A549 (cell line): ENCODE measurements at regions not wholly inside any gene's neighbourhood (a gene's known extent, or its start where the extent isn't known, plus 50 kb on each side); places are given as distances from the start of the nearest gene placed in this dataset.

Experiments
- CHD2 ChIP-seq: fragments of 150-350 bp; IDR thresholded peaks from 2 replicates; pipeline ENCODE4 v1.6.1; 2014; ENCODE audit warnings: low read length; ENCODE audit not compliant: partially characterized antibody
- CTCF ChIP-seq: fragments of >200 bp; sonication (Bioruptor Twin); formaldehyde crosslinking; IDR thresholded peaks from 3 replicates; pipeline ENCODE4 v1.5.1; 2016
- FOSL2 ChIP-seq, 2 experiments: fragments of 450-650 bp in 1 of 2; fragments of >200 bp in 1 of 2; sonication (Bioruptor Twin) in 1 of 2; formaldehyde crosslinking; IDR thresholded peaks; 2 replicates each; pipeline versions ENCODE4 v1.5.0 to v1.6.1; 2016 to 2020; ENCODE audit warnings: mild to moderate bottlenecking in 1 of 2, moderate library complexity in 1 of 2
- GATA3 ChIP-seq: IDR thresholded peaks from 2 replicates; pipeline ENCODE4 v1.6.1; 2012; ENCODE audit warnings: borderline replicate concordance
- HEYL ChIP-seq: fragments of 250-450 bp; sonication (Bioruptor Pico); IDR thresholded peaks from 2 replicates; pipeline ENCODE4 v1.8.0; 2021; ENCODE audit warnings: mild to moderate bottlenecking, moderate library complexity
- MAZ ChIP-seq: fragments of 150-350 bp; IDR thresholded peaks from 2 replicates; pipeline ENCODE4 v1.6.1; 2014; ENCODE audit warnings: antibody characterized with exemption, low read depth, low read length, borderline replicate concordance
- POLR2A ChIP-seq: IDR thresholded peaks from 2 replicates; pipeline ENCODE4 v1.6.1; 2012; ENCODE audit warnings: mild to moderate bottlenecking, low read length
- RAD21 ChIP-seq, 2 experiments: fragments of >200 bp in 1 of 2; sonication (Bioruptor Twin) in 1 of 2; formaldehyde crosslinking in 1 of 2; IDR thresholded peaks in 1 of 2; conservative IDR thresholded peaks in 1 of 2; 2 replicates in 1 of 2; 3 replicates in 1 of 2; pipeline ENCODE4 v1.6.1; 2012 to 2018; ENCODE audit warnings: inconsistent platforms in 1 of 2
- RCOR1 ChIP-seq: fragments of 150-350 bp; IDR thresholded peaks from 2 replicates; pipeline ENCODE4 v1.6.1; 2014; ENCODE audit warnings: antibody characterized with exemption, low read length, low read depth
- REST ChIP-seq: fragments of 200-600 bp; sonication (generic); IDR thresholded peaks from 2 replicates; pipeline ENCODE4 v1.6.1; 2016; ENCODE audit warnings: antibody characterized with exemption, mild to moderate bottlenecking, moderate library complexity
- RFX5 ChIP-seq: fragments of 450-650 bp; IDR thresholded peaks from 2 replicates; pipeline ENCODE4 v1.7.1; 2014; ENCODE audit warnings: antibody characterized with exemption, mild to moderate bottlenecking, moderate library complexity
- SMC3 ChIP-seq: fragments of >200 bp; sonication (Bioruptor Twin); formaldehyde crosslinking; IDR thresholded peaks from 3 replicates; pipeline ENCODE4 v1.6.1; 2018; ENCODE audit warnings: inconsistent platforms
- TF ChIP-seq, protein P1 (sequence below): IDR thresholded peaks from 2 replicates; pipeline ENCODE4 v1.6.1; 2012
- TF ChIP-seq, protein P2 (sequence below): fragments of 250-450 bp; sonication (Bioruptor Pico); IDR thresholded peaks from 2 replicates; pipeline ENCODE4 v1.5.0; 2021; ENCODE audit warnings: mild to moderate bottlenecking, moderate library complexity, borderline replicate concordance

GRCh38 chr13:76607866-76608265, 278.3 kb downstream of the KCTD12 start:
- no peak for TF ChIP-seq CTCF
- no peak for TF ChIP-seq GATA3
- TF ChIP-seq FOSL2 (IDR thresholded peaks at IDR 0.05): no peak
- no peak for TF ChIP-seq FOSL2 (CRISPR knock-in tag; IDR thresholded peaks at IDR 0.05)
- TF ChIP-seq REST: no peak
- TF ChIP-seq, protein P1, sequence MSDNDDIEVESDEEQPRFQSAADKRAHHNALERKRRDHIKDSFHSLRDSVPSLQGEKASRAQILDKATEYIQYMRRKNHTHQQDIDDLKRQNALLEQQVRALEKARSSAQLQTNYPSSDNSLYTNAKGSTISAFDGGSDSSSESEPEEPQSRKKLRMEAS: no peak
- TF ChIP-seq RFX5: no peak
- TF ChIP-seq MAZ: no peak
- TF ChIP-seq, protein P2, sequence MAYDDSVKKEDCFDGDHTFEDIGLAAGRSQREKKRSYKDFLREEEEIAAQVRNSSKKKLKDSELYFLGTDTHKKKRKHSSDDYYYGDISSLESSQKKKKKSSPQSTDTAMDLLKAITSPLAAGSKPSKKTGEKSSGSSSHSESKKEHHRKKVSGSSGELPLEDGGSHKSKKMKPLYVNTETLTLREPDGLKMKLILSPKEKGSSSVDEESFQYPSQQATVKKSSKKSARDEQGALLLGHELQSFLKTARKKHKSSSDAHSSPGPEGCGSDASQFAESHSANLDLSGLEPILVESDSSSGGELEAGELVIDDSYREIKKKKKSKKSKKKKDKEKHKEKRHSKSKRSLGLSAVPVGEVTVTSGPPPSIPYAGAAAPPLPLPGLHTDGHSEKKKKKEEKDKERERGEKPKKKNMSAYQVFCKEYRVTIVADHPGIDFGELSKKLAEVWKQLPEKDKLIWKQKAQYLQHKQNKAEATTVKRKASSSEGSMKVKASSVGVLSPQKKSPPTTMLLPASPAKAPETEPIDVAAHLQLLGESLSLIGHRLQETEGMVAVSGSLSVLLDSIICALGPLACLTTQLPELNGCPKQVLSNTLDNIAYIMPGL: no peak
- no peak for TF ChIP-seq HEYL (CRISPR knock-in tag)
- TF ChIP-seq RCOR1: no peak
- TF ChIP-seq RAD21 (conservative IDR thresholded peaks at IDR 0.05 in 1 of 2, IDR thresholded peaks at IDR 0.05 in 1 of 2): no peak
- TF ChIP-seq CHD2: no peak
- TF ChIP-seq SMC3: no peak
- TF ChIP-seq POLR2A: no peak
